ENCODE measurements at regions not wholly inside any gene's neighbourhood (a gene's known extent, or its start where the extent isn't known, plus 50 kb on each side); places are given as distances from the start of the nearest gene placed in this dataset.
"Not testable (repeated sequence)": the region's sequence is repeated elsewhere in the genome, so short reads cannot be mapped to it uniquely, and the experiment has no call there.

DNA sequence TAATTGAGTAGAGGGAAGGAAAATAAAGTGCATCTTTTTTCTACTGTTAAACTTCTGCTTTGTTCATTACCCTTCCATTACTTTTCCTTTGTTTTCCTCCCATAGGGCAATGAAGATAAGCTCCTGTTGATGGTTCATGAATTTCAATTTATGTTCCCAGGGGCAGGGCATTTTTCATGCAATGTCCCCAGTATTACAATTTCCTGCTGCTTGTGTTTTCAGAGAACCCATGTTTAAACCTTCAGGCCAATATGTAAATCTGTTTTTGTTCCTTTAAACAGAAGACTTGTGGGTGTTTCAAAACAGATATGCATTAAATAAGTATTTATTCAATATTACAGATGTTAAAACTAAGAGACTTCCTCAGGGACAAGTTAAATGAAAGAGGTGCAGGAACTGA, 834.5 kb downstream of the ZPLD1 start:
- Histone ChIP-seq H4K20me1 (ENCODE audit: insufficient read depth, poor library complexity, severe bottlenecking) (no peaks in the 10 kb centered on the region), H2AFZ (no peak overlapping the region), H3K9me2 (replicated peaks; ENCODE audit: insufficient read depth) (no peaks in the 10 kb centered on the region), H3K27me3 (no peaks in the 10 kb centered on the region), H3K9me3 (ENCODE audit: low read depth) (no peaks in the 10 kb centered on the region), H3K27ac (no peak overlapping the region), H3K4me3 (no peak overlapping the region), H3K4me2 (no peak overlapping the region), H3K4me1 (ENCODE audit: insufficient read depth) (no peaks in the 10 kb centered on the region), H3K79me2 (no peaks in the 10 kb centered on the region), H3K36me3 (replicated peaks; ENCODE audit: insufficient read depth, low read depth) (no peaks in the 10 kb centered on the region)
- TF ChIP-seq, protein P1, sequence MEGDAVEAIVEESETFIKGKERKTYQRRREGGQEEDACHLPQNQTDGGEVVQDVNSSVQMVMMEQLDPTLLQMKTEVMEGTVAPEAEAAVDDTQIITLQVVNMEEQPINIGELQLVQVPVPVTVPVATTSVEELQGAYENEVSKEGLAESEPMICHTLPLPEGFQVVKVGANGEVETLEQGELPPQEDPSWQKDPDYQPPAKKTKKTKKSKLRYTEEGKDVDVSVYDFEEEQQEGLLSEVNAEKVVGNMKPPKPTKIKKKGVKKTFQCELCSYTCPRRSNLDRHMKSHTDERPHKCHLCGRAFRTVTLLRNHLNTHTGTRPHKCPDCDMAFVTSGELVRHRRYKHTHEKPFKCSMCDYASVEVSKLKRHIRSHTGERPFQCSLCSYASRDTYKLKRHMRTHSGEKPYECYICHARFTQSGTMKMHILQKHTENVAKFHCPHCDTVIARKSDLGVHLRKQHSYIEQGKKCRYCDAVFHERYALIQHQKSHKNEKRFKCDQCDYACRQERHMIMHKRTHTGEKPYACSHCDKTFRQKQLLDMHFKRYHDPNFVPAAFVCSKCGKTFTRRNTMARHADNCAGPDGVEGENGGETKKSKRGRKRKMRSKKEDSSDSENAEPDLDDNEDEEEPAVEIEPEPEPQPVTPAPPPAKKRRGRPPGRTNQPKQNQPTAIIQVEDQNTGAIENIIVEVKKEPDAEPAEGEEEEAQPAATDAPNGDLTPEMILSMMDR (IDR thresholded peaks at IDR 0.05; ENCODE audit: poor library complexity) = no peak
- TF ChIP-seq EZH2phosphoT487 (IDR thresholded peaks at IDR 0.05; ENCODE audit: low read depth, severe bottlenecking, unreplicated experiment) (no peak), EZH2 (IDR thresholded peaks at IDR 0.05; ENCODE audit: borderline replicate concordance) (no peak)
- no peak for DNase-seq (ENCODE audit: low spot score)

DNA sequence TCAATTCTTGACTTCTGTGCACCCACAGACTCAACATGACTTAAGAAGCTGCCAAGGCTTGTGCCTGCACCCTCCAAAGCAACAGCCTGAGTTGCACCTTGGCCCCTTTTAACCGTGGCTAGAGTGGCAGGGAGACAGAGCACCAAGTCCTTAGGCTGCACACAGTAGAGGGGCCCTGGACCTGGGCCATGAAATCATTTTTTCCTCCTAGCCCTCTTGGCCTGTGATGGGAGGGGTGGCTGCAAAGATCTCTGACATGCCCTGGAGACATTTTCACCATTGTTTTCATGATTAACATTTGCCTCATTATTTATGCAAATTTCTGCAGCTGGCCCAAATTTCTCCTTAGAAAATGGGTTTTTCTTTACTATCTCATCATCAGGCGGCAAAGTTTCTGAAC, 836.8 kb downstream of the ZPLD1 start:
- TF ChIP-seq EZH2 (IDR thresholded peaks at IDR 0.05; ENCODE audit: borderline replicate concordance) = no peak
- TF ChIP-seq, protein P1 (IDR thresholded peaks at IDR 0.05; ENCODE audit: poor library complexity) = no peak
- Histone ChIP-seq H2AFZ (no peak overlapping the region), H3K79me2 (no peaks in the 10 kb centered on the region), H3K9me3 (ENCODE audit: low read depth) (no peaks in the 10 kb centered on the region), H3K4me3 (no peak overlapping the region), H3K4me2 (no peak overlapping the region), H3K4me1 (ENCODE audit: insufficient read depth) (no peaks in the 10 kb centered on the region), H3K9me2 (replicated peaks; ENCODE audit: insufficient read depth) (no peaks in the 10 kb centered on the region), H3K27ac (no peak overlapping the region), H4K20me1 (ENCODE audit: insufficient read depth, poor library complexity, severe bottlenecking) (no peaks in the 10 kb centered on the region), H3K36me3 (replicated peaks; ENCODE audit: insufficient read depth, low read depth) (no peaks in the 10 kb centered on the region), H3K27me3 (no peaks in the 10 kb centered on the region)
- DNase-seq (ENCODE audit: low spot score) = no peak
- 73% methylated on average over 2 of the region's 2 CpGs for WGBS (ENCODE audit: low lambda C conversion rate, missing lambda C conversion rate)

DNA sequence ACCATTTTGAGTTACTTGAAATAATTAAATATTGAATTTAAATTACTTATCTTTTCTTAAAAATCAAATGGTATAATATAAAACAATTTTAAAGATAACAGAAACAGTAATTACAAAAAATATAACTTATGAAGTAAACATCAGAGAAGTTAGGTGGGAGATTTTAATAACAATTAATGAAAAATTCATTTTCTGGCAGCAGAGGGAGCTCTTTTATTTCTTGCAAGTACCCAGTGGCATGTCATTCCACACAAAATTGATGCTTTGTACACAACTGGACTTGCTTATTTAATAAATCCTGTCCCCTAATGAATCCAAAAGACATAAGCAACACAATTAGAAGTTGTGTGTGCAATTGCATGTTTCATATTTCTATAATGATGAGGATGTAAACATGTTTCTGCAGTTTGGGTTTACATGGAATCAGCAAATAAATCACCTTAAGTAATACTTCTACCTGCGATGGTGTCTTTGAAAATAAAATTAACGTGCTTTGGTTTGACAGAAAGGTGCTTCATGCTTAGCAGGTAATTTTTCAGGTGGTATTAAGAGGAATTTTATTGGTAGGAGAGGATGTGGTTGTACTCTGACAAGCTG, 861.3 kb downstream of the ZPLD1 start:
- H3K79me2 ChIP-seq = no peaks in the 10 kb centered on the region
- H3K27ac ChIP-seq = no peak overlapping the region
- DNase-seq (ENCODE audit: low spot score) = peak; percentile 31
- H4K20me1 ChIP-seq (ENCODE audit: insufficient read depth, poor library complexity, severe bottlenecking) = no peaks in the 10 kb centered on the region
- no peaks in the 10 kb centered on the region for H3K9me2 ChIP-seq (replicated peaks; ENCODE audit: insufficient read depth)
- no peaks in the 10 kb centered on the region for H3K27me3 ChIP-seq
- no peaks in the 10 kb centered on the region for H3K36me3 ChIP-seq (replicated peaks; ENCODE audit: insufficient read depth, low read depth)
- H3K4me2 ChIP-seq = no peak overlapping the region
- H3K4me1 ChIP-seq (ENCODE audit: insufficient read depth) = no peaks in the 10 kb centered on the region
- TF ChIP-seq, protein P1 (IDR thresholded peaks at IDR 0.05; ENCODE audit: poor library complexity) = peak; percentile 60
- no peak for TF ChIP-seq EZH2phosphoT487 (IDR thresholded peaks at IDR 0.05; ENCODE audit: low read depth, severe bottlenecking, unreplicated experiment)
- H2AFZ ChIP-seq = no peak overlapping the region
- H3K4me3 ChIP-seq = no peak overlapping the region
- H3K9me3 ChIP-seq (ENCODE audit: low read depth) = no peaks in the 10 kb centered on the region
- WGBS (ENCODE audit: low lambda C conversion rate, missing lambda C conversion rate) = 59% methylated on average over 2 of the region's 2 CpGs

DNA sequence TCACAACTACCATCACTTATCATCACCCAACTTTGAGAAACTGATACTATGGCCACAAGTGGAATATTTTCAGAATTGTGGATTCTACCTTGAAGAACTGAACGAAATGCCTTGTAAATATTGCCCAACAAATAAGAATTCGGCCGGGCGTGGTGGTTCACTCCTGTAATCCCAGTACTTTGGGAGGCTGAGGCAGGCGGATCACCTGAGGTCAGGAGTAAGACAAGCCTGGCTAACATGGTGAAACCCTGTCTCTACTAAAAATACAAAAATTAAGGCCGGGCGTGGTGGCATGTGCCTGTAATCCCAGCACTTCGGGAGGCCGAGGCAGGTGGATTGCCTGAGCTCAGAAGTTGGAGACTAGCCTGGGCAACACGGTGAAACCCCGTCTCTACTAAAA, 862.7 kb downstream of the ZPLD1 start:
- H3K4me3 ChIP-seq; H3K9me3 ChIP-seq (ENCODE audit: low read depth); H2AFZ ChIP-seq; H3K27me3 ChIP-seq; H4K20me1 ChIP-seq (ENCODE audit: insufficient read depth, poor library complexity, severe bottlenecking); H3K4me1 ChIP-seq (ENCODE audit: insufficient read depth); H3K4me2 ChIP-seq; H3K9me2 ChIP-seq (replicated peaks; ENCODE audit: insufficient read depth); DNase-seq (ENCODE audit: low spot score); H3K79me2 ChIP-seq; H3K27ac ChIP-seq; H3K36me3 ChIP-seq (replicated peaks; ENCODE audit: insufficient read depth, low read depth): not testable (repeated sequence)
- WGBS (ENCODE audit: low lambda C conversion rate, missing lambda C conversion rate) = 94% methylated on average over 11 of the region's 11 CpGs
